K562 (cell line): ENCODE measurements at regions not wholly inside any gene's neighbourhood (a gene's known extent, or its start where the extent isn't known, plus 50 kb on each side); places are given as distances from the start of the nearest gene placed in this dataset.

Experiments
- TBL1XR1 ChIP-seq, 2 experiments: IDR thresholded peaks; 2 replicates each; pipeline ENCODE4 v1.6.1; 2012; ENCODE audit warnings: improper control_type of control experiment in 2 of 2, low read length in 2 of 2, mild to moderate bottlenecking in 1 of 2
- TF ChIP-seq, protein P1 (sequence below): sonication (generic); formaldehyde crosslinking; IDR thresholded peaks from 2 replicates; pipeline ENCODE4 v1.8.1; 2023; ENCODE audit warnings: missing genetic modification reagents, mild to moderate bottlenecking, borderline replicate concordance
- TF ChIP-seq, protein P2 (sequence below), 2 experiments: fragments of 150-350 bp in 1 of 2; IDR thresholded peaks; 2 replicates each; pipeline ENCODE4 v1.6.1; 2012 to 2016; ENCODE audit warnings: low read depth in 2 of 2, low read length in 2 of 2, mild to moderate bottlenecking in 1 of 2, moderate library complexity in 1 of 2
- TF ChIP-seq, protein P3 (sequence below): sonication (generic); formaldehyde crosslinking; IDR thresholded peaks from 2 replicates; pipeline ENCODE4 v1.8.0; 2022; ENCODE audit warnings: missing genetic modification reagents, mild to moderate bottlenecking, moderate library complexity, borderline replicate concordance

DNA sequence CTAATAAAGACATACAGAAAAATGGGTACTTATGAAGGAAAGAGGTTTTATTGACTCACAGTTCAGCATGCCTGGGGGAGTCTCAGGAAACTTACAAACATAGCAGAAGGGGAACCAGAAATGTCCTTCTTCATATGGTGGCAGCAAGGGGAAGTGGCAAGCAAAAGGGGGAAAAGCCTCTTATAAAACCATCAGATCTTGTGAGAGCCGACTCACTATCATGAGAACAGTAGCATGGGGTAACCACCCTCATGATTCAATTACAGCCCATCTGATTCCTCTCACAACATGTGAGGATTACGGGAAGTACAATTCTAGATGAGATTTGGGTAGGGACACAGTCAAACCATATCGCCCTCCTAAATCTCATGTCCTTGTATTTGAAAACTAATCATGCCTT is 1305.4 kb upstream of the SORCS1 start (continued):
- TF ChIP-seq, protein P1, sequence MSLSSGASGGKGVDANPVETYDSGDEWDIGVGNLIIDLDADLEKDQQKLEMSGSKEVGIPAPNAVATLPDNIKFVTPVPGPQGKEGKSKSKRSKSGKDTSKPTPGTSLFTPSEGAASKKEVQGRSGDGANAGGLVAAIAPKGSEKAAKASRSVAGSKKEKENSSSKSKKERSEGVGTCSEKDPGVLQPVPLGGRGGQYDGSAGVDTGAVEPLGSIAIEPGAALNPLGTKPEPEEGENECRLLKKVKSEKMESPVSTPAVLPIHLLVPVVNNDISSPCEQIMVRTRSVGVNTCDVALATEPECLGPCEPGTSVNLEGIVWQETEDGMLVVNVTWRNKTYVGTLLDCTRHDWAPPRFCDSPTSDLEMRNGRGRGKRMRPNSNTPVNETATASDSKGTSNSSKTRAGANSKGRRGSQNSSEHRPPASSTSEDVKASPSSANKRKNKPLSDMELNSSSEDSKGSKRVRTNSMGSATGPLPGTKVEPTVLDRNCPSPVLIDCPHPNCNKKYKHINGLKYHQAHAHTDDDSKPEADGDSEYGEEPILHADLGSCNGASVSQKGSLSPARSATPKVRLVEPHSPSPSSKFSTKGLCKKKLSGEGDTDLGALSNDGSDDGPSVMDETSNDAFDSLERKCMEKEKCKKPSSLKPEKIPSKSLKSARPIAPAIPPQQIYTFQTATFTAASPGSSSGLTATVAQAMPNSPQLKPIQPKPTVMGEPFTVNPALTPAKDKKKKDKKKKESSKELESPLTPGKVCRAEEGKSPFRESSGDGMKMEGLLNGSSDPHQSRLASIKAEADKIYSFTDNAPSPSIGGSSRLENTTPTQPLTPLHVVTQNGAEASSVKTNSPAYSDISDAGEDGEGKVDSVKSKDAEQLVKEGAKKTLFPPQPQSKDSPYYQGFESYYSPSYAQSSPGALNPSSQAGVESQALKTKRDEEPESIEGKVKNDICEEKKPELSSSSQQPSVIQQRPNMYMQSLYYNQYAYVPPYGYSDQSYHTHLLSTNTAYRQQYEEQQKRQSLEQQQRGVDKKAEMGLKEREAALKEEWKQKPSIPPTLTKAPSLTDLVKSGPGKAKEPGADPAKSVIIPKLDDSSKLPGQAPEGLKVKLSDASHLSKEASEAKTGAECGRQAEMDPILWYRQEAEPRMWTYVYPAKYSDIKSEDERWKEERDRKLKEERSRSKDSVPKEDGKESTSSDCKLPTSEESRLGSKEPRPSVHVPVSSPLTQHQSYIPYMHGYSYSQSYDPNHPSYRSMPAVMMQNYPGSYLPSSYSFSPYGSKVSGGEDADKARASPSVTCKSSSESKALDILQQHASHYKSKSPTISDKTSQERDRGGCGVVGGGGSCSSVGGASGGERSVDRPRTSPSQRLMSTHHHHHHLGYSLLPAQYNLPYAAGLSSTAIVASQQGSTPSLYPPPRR: no peak
- TF ChIP-seq, protein P2, sequence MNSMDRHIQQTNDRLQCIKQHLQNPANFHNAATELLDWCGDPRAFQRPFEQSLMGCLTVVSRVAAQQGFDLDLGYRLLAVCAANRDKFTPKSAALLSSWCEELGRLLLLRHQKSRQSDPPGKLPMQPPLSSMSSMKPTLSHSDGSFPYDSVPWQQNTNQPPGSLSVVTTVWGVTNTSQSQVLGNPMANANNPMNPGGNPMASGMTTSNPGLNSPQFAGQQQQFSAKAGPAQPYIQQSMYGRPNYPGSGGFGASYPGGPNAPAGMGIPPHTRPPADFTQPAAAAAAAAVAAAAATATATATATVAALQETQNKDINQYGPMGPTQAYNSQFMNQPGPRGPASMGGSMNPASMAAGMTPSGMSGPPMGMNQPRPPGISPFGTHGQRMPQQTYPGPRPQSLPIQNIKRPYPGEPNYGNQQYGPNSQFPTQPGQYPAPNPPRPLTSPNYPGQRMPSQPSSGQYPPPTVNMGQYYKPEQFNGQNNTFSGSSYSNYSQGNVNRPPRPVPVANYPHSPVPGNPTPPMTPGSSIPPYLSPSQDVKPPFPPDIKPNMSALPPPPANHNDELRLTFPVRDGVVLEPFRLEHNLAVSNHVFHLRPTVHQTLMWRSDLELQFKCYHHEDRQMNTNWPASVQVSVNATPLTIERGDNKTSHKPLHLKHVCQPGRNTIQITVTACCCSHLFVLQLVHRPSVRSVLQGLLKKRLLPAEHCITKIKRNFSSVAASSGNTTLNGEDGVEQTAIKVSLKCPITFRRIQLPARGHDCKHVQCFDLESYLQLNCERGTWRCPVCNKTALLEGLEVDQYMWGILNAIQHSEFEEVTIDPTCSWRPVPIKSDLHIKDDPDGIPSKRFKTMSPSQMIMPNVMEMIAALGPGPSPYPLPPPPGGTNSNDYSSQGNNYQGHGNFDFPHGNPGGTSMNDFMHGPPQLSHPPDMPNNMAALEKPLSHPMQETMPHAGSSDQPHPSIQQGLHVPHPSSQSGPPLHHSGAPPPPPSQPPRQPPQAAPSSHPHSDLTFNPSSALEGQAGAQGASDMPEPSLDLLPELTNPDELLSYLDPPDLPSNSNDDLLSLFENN (IDR thresholded peaks at IDR 0.05; ENCODE audit: low read depth in 2 of 2, low read length in 2 of 2): no peak
- TF ChIP-seq, protein P3, sequence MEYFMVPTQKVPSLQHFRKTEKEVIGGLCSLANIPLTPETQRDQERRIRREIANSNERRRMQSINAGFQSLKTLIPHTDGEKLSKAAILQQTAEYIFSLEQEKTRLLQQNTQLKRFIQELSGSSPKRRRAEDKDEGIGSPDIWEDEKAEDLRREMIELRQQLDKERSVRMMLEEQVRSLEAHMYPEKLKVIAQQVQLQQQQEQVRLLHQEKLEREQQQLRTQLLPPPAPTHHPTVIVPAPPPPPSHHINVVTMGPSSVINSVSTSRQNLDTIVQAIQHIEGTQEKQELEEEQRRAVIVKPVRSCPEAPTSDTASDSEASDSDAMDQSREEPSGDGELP (CRISPR knock-in tag): no peak
- no peak for TF ChIP-seq TBL1XR1 (IDR thresholded peaks at IDR 0.05; ENCODE audit: low read length in 2 of 2)
